Prostate gland (tissue), 2 donors: ENCODE measurements at regions not wholly inside any gene's neighbourhood (a gene's known extent, or its start where the extent isn't known, plus 50 kb on each side); places are given as distances from the start of the nearest gene placed in this dataset.

ENCODE experiments used
- POLR2A ChIP-seq: fragments of 450-650 bp; IDR thresholded peaks from one replicate; pipeline ENCODE4 v1.6.1; 2016; ENCODE audit warnings: antibody characterized with exemption, mild to moderate bottlenecking
- TF ChIP-seq, protein P1 (sequence below), 4 experiments: fragments of 200-600 bp in 2 of 4; fragments of 450-650 bp in 2 of 4; sonication (generic) in 2 of 4; IDR thresholded peaks; 1 replicate in 3 of 4; 2 replicates in 1 of 4; pipeline ENCODE4 v1.5.1; 2016 to 2019; ENCODE audit warnings: antibody characterized with exemption in 4 of 4, mild to moderate bottlenecking in 2 of 4, moderate library complexity in 2 of 4

- TF ChIP-seq, protein P1, sequence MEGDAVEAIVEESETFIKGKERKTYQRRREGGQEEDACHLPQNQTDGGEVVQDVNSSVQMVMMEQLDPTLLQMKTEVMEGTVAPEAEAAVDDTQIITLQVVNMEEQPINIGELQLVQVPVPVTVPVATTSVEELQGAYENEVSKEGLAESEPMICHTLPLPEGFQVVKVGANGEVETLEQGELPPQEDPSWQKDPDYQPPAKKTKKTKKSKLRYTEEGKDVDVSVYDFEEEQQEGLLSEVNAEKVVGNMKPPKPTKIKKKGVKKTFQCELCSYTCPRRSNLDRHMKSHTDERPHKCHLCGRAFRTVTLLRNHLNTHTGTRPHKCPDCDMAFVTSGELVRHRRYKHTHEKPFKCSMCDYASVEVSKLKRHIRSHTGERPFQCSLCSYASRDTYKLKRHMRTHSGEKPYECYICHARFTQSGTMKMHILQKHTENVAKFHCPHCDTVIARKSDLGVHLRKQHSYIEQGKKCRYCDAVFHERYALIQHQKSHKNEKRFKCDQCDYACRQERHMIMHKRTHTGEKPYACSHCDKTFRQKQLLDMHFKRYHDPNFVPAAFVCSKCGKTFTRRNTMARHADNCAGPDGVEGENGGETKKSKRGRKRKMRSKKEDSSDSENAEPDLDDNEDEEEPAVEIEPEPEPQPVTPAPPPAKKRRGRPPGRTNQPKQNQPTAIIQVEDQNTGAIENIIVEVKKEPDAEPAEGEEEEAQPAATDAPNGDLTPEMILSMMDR (IDR thresholded peaks at IDR 0.05) = no peak
- TF ChIP-seq POLR2A = no peak
Observed at GRCh38 chr15:56831467-56832005, 86.9 kb upstream of the TCF12 start.
